Activated naive CD8-positive, alpha-beta T cell treated with anti-CD3 and anti-CD28 coated beads, Interleukin-2, amount 50 U/mL, for 24 hours (primary cell): ENCODE measurements at regions not wholly inside any gene's neighbourhood (a gene's known extent, or its start where the extent isn't known, plus 50 kb on each side); places are given as distances from the start of the nearest gene placed in this dataset.

ENCODE experiments used
- ATAC-seq: fragments of 150-1000 bp; cut with Tn5 transposase; one replicate; pipeline ENCODE4 v1.10.0; 2021
- DNase-seq: peaks from one replicate; pipeline ENCODE4 v3.0.0; 2021
- H3K27ac Mint-ChIP-seq: one replicate; pipeline ENCODE4 v1.8.0; 2021; ENCODE audit warnings: mild to moderate bottlenecking, mixed read lengths
- H3K27me3 Mint-ChIP-seq: one replicate; pipeline ENCODE4 v1.8.0; 2021; ENCODE audit warnings: mixed read lengths
- H3K36me3 Mint-ChIP-seq: one replicate; pipeline ENCODE4 v1.8.0; 2021; ENCODE audit warnings: low read depth, mixed read lengths
- H3K4me1 Mint-ChIP-seq: one replicate; pipeline ENCODE4 v1.8.0; 2021; ENCODE audit warnings: mixed read lengths
- H3K4me3 Mint-ChIP-seq: one replicate; pipeline ENCODE4 v1.8.0; 2021; ENCODE audit warnings: mild to moderate bottlenecking, moderate library complexity, mixed read lengths
- H3K9me3 Mint-ChIP-seq: one replicate; pipeline ENCODE4 v1.8.0; 2021; ENCODE audit warnings: mixed read lengths

GRCh38 chr14:101198398-101199027 is 295.0 kb upstream of the RTL1 start:
- H3K27ac Mint-ChIP-seq, result no peak overlapping the region
- DNase-seq (no peak), ATAC-seq (no peak)
- no peaks in the 10 kb centered on the region for H3K4me1 Mint-ChIP-seq
- H3K27me3 Mint-ChIP-seq, result no peaks in the 10 kb centered on the region
- no peaks in the 10 kb centered on the region for H3K36me3 Mint-ChIP-seq
- H3K4me3 Mint-ChIP-seq, result no peak overlapping the region
- peaks cover 4% of the 10 kb centered on the region for H3K9me3 Mint-ChIP-seq

- no peaks in the 10 kb centered on the region for H3K4me1 Mint-ChIP-seq
Measured at GRCh38 chr14:101199028-101199770, 295.7 kb upstream of the RTL1 start.

DNA sequence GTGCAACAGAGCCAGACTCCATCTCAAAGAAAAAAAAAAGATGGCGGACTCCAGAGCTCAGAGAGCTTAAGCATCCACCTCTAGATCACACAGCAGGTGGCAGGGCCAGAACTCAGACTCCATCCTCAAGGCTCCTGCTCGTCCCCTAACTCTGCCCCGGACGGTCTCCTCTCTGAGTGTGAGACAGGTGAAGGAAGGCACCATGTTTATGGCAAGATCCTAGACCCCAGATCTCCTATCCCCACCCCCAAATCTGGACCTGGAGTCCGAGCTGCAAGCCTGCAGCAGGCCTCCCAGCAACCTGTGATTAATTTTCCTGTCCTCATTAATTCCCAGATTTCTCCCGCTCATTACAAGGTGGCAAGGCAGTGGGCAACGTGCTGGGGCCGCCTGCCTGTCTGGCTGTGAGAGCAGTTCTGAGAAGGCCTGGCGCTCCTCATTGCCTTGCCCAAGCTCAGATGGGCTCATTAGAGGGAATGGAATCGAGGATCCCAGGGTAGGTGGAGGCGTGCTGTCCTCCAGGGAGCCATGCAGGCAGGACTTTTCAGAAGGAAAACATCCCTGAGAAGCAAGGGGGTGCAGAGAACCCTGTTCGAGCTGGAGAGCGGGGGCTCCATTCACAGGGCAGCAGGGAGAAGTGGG is 296.6 kb upstream of the RTL1 start:
- H3K36me3 Mint-ChIP-seq, result no peaks in the 10 kb centered on the region
- H3K4me1 Mint-ChIP-seq, result no peaks in the 10 kb centered on the region
- no peak overlapping the region for H3K4me3 Mint-ChIP-seq
- DNase-seq (no peak), ATAC-seq (no peak)
- peaks cover 19% of the 10 kb centered on the region for H3K9me3 Mint-ChIP-seq
- H3K27me3 Mint-ChIP-seq, result no peaks in the 10 kb centered on the region
- no peak overlapping the region for H3K27ac Mint-ChIP-seq

More at GRCh38 chr14:101199028-101199770, 295.7 kb upstream of the RTL1 start:
- no peak overlapping the region for H3K4me3 Mint-ChIP-seq
- peaks cover 10% of the 10 kb centered on the region for H3K9me3 Mint-ChIP-seq
- ATAC-seq, result no peak
- no peak for DNase-seq
- no peaks in the 10 kb centered on the region for H3K36me3 Mint-ChIP-seq
- H3K27ac Mint-ChIP-seq, result no peak overlapping the region
- no peaks in the 10 kb centered on the region for H3K27me3 Mint-ChIP-seq

GRCh38 chr14:101200650-101201516 is 297.4 kb upstream of the RTL1 start:
- Mint-ChIP-seq H3K27ac (no peak overlapping the region), H3K9me3 (peaks cover 23% of the 10 kb centered on the region), H3K27me3 (no peaks in the 10 kb centered on the region), H3K4me1 (no peaks in the 10 kb centered on the region), H3K4me3 (no peak overlapping the region), H3K36me3 (no peaks in the 10 kb centered on the region)
- DNase-seq (no peak), ATAC-seq (no peak)

DNA sequence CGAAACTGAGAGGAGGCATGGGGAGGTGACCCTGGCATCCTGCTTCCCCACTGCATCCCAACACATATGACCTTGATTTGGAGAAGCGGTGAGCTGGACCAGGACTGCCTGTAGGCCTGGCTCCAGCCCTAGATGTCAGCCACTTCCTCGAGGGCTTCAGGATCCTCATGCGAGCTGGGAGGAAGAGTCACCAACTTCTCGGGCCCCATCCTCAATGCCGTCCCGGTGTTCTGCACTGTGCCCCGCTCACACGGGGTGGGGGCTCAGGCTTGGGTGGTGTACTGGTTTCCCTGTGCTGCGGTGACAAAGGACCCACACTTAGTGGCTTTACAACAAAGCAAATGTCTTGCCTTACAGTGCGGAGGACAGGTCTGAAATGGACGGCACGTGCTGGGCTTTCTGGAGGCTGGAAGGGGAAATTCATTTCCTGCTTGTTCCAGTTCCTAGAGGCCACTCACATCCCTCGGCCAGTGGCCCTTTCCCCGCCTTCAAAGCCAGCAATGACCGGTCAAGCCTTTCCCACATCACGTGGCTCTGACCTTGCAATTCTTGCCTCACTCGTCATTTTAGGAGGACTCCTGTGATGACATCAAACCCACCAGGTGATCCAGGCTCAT is 298.1 kb upstream of the RTL1 start:
- ATAC-seq, result no peak
- H3K9me3 Mint-ChIP-seq, result peaks cover 23% of the 10 kb centered on the region

GRCh38 chr14:101202627-101203404 is 299.3 kb upstream of the RTL1 start:
- Mint-ChIP-seq H3K4me1 (no peaks in the 10 kb centered on the region), H3K4me3 (no peak overlapping the region), H3K27ac (no peak overlapping the region), H3K9me3 (peaks cover 28% of the 10 kb centered on the region), H3K36me3 (no peaks in the 10 kb centered on the region), H3K27me3 (no peaks in the 10 kb centered on the region)
- ATAC-seq, result no peak
- DNase-seq, result no peak

More for the DNA sequence above, 298.1 kb upstream of the RTL1 start:
- Mint-ChIP-seq H3K36me3 (no peaks in the 10 kb centered on the region), H3K27ac (no peak overlapping the region), H3K4me3 (no peak overlapping the region), H3K27me3 (no peaks in the 10 kb centered on the region), H3K4me1 (no peaks in the 10 kb centered on the region)
- no peak for DNase-seq

DNA sequence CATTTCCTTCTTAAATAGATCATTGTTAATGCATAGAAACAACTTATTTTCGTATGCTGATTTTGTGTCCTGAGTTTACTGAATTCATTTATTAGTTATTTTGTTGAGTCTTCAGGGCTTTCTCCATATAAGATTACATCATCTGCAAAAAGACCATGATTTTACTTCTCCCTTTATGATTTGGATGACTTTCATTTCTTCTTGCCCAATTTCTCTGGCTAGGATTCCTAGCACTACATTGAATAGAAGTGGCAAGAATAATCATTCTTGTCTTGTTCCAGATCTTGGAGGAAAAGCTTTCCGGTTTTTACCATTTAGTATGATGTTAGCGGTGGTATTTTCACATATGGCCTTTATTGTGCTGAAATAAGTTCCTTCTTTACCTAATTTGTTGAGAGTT is 303.0 kb upstream of the RTL1 start:
- no peak overlapping the region for H3K27ac Mint-ChIP-seq
- H3K36me3 Mint-ChIP-seq, result peaks cover 5% of the 10 kb centered on the region
- no peak for ATAC-seq
- no peak overlapping the region for H3K4me3 Mint-ChIP-seq
- no peaks in the 10 kb centered on the region for H3K27me3 Mint-ChIP-seq
- no peaks in the 10 kb centered on the region for H3K4me1 Mint-ChIP-seq
- peaks cover 57% of the 10 kb centered on the region for H3K9me3 Mint-ChIP-seq
- no peak for DNase-seq

DNA sequence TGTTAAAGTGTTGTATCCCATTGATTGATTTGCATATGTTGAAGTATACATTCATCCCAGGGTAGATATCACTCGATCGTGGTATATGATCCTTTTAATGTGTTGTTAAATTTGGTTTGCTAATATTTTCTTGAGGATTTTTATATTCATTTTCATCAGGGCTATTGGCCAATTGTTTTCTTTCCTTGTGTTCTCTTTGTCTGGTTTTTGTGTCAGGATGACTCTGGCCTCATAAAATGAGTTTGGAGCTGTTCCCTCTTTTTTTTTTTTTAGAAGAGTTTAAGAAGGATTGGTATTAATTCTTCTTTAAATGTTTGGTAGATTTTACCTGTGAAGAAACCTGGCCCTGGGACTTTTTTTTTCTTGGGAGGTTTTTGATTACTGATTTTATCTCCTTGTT is 303.5 kb upstream of the RTL1 start:
- ATAC-seq, result no peak
- no peak overlapping the region for H3K27ac Mint-ChIP-seq

DNA sequence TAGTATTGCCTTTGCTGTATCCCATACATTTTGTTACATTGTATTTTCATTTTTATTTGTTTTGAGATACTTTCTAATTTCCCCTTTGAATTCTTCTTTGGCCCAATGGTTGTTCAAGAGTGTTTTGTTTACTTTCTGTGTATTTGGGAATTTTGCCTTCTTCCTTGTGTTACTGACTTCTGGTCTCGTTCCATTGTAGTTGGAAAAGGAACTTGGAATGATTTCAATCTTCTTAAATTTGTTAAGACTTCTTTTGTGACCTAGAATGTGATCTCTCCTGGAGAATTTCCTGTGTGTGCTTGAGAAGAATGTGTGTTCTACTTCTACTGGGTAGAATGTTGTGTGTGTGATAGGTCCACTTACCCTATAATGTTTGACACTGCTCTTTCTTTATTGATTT is 304.4 kb upstream of the RTL1 start:
- peaks cover 64% of the 10 kb centered on the region for H3K9me3 Mint-ChIP-seq

More for the DNA sequence above, 303.5 kb upstream of the RTL1 start:
- H3K27me3 Mint-ChIP-seq, result no peaks in the 10 kb centered on the region
- H3K9me3 Mint-ChIP-seq, result peaks cover 61% of the 10 kb centered on the region
- peaks cover 5% of the 10 kb centered on the region for H3K36me3 Mint-ChIP-seq
- no peak overlapping the region for H3K4me3 Mint-ChIP-seq
- H3K4me1 Mint-ChIP-seq, result no peaks in the 10 kb centered on the region
- DNase-seq, result no peak

GRCh38 chr14:101209594-101209993 is 306.1 kb upstream of the RTL1 start:
- H3K4me1 Mint-ChIP-seq, result no peaks in the 10 kb centered on the region
- peaks cover 5% of the 10 kb centered on the region for H3K36me3 Mint-ChIP-seq
- no peak for ATAC-seq
- no peak for DNase-seq
- no peaks in the 10 kb centered on the region for H3K27me3 Mint-ChIP-seq
- H3K4me3 Mint-ChIP-seq, result no peak overlapping the region
- H3K9me3 Mint-ChIP-seq, result peaks cover 55% of the 10 kb centered on the region
- H3K27ac Mint-ChIP-seq, result no peak overlapping the region

More for the DNA sequence above, 304.4 kb upstream of the RTL1 start:
- no peak overlapping the region for H3K27ac Mint-ChIP-seq
- DNase-seq (no peak), ATAC-seq (no peak)
- H3K4me3 Mint-ChIP-seq, result no peak overlapping the region
- peaks cover 5% of the 10 kb centered on the region for H3K36me3 Mint-ChIP-seq
- H3K27me3 Mint-ChIP-seq, result no peaks in the 10 kb centered on the region
- H3K4me1 Mint-ChIP-seq, result no peaks in the 10 kb centered on the region

GRCh38 chr14:101215266-101215665 is 311.7 kb upstream of the RTL1 start:
- Mint-ChIP-seq H3K9me3 (peaks cover 24% of the 10 kb centered on the region), H3K27ac (no peak overlapping the region), H3K4me3 (no peak overlapping the region), H3K27me3 (no peaks in the 10 kb centered on the region), H3K36me3 (no peaks in the 10 kb centered on the region), H3K4me1 (no peaks in the 10 kb centered on the region)
- ATAC-seq (no peak), DNase-seq (no peak)

DNA sequence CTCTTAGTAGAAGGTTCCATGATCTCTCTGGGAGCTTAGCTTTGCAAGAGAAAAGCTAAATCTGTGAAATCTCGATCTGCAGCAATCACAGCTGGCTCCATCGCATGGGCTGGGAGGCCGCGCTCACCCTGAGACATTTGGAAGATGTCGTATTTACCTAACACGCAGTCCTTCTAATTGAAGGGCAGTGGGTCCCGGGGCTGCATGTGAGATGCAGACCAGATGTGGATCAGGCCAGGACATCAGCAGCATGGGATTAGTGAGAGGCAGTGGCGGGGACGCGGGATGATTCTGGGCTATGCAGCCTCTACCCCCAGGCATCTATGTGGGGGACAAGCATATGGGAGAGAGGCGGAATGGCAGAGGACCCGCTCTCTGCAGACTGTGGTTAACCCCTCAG is 312.4 kb upstream of the RTL1 start:
- no peaks in the 10 kb centered on the region for H3K27me3 Mint-ChIP-seq
- no peak overlapping the region for H3K4me3 Mint-ChIP-seq
- no peak for DNase-seq
- H3K27ac Mint-ChIP-seq, result no peak overlapping the region
- H3K36me3 Mint-ChIP-seq, result no peaks in the 10 kb centered on the region
- H3K9me3 Mint-ChIP-seq, result peaks cover 19% of the 10 kb centered on the region
- ATAC-seq, result no peak
- H3K4me1 Mint-ChIP-seq, result no peaks in the 10 kb centered on the region

DNA sequence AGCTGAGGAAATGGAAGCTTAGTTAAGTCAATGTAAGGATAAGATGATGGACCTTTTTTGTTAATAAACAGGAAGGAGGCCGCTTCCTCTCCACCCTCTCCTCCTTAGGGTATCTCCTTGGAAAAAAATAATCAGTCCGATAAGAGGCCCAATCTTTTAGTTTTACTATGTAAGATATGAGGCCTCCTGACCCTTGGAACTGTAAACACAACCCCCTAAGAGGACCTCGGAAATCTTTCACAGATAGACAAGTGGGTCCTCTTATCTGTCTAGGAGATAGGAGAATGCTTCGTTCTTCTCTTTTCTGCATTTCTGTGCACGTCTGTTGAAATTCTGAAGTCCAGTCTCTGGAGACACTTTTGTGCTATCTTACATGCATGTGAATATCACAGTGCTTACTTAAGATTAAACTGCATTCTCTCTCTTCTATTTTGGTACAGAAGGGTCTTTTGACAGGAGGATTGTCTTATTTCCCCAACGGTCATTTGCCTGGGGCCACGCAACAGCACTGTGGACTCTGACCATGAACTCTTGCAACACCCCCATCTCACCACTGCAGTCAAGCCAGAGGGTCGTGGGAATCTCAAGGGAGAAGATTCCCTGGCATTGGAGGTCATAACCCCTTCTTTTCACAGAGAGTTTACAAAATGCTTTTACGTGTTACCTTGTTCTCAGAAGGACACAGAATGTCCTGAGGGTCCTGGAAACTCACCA is 313.0 kb upstream of the RTL1 start:
- Mint-ChIP-seq H3K9me3 (peaks cover 15% of the 10 kb centered on the region), H3K4me1 (no peaks in the 10 kb centered on the region), H3K36me3 (no peaks in the 10 kb centered on the region), H3K4me3 (no peak overlapping the region), H3K27ac (no peak overlapping the region), H3K27me3 (no peaks in the 10 kb centered on the region)
- DNase-seq (no peak), ATAC-seq (no peak)
